ENCODE measurements at regions not wholly inside any gene's neighbourhood (a gene's known extent, or its start where the extent isn't known, plus 50 kb on each side); places are given as distances from the start of the nearest gene placed in this dataset.

- no peak for DNase-seq
Measured at GRCh38 chr4:182113779-182114178, 129.4 kb upstream of the TENM3 start.

- DNase-seq = no peak
Measured at GRCh38 chr4:182124359-182124758, 118.8 kb upstream of the TENM3 start.

- no peak for DNase-seq
Measured at GRCh38 chr4:182126096-182126495, 117.1 kb upstream of the TENM3 start.

GRCh38 chr4:182126603-182127002, 116.6 kb upstream of the TENM3 start:
- DNase-seq = no peak

GRCh38 chr4:182133033-182133432, 110.2 kb upstream of the TENM3 start:
- DNase-seq = no peak

GRCh38 chr4:182134261-182134660, 108.9 kb upstream of the TENM3 start:
- DNase-seq = no peak

- no peak for DNase-seq
Measured at GRCh38 chr4:182136201-182136600, 107.0 kb upstream of the TENM3 start.

- no peak for DNase-seq
Measured at GRCh38 chr4:182137343-182137742, 105.9 kb upstream of the TENM3 start.

GRCh38 chr4:182139491-182139890, 103.7 kb upstream of the TENM3 start:
- DNase-seq = no peak

GRCh38 chr4:182140547-182140946, 102.7 kb upstream of the TENM3 start:
- DNase-seq = no peak

GRCh38 chr4:182141061-182141460, 102.1 kb upstream of the TENM3 start:
- no peak for DNase-seq

GRCh38 chr4:182142176-182143085, 100.8 kb upstream of the TENM3 start:
- DNase-seq = no peak

GRCh38 chr4:182143086-182143821, 99.9 kb upstream of the TENM3 start:
- no peak for DNase-seq

- DNase-seq = no peak
Measured at GRCh38 chr4:182143822-182144625, 99.2 kb upstream of the TENM3 start.

- no peak for DNase-seq
Measured at GRCh38 chr4:182144626-182145333, 98.4 kb upstream of the TENM3 start.

- no peak for DNase-seq
Measured at GRCh38 chr4:182145334-182145905, 97.8 kb upstream of the TENM3 start.

- no peak for DNase-seq
Measured at GRCh38 chr4:182147391-182147790, 95.8 kb upstream of the TENM3 start.

GRCh38 chr4:182150645-182151044, 92.6 kb upstream of the TENM3 start:
- no peak for DNase-seq

- no peak for DNase-seq
Measured at GRCh38 chr4:182155806-182156205, 87.4 kb upstream of the TENM3 start.

GRCh38 chr4:182163180-182163579, 80.0 kb upstream of the TENM3 start:
- DNase-seq = no peak

- no peak for DNase-seq
Measured at GRCh38 chr4:182169572-182169971, 73.6 kb upstream of the TENM3 start.

GRCh38 chr4:182169987-182170386, 73.2 kb upstream of the TENM3 start:
- no peak for DNase-seq
